ENCODE measurements at regions not wholly inside any gene's neighbourhood (a gene's known extent, or its start where the extent isn't known, plus 50 kb on each side); places are given as distances from the start of the nearest gene placed in this dataset.

GRCh38 chr5:176167800-176168199 lies 70.4 kb upstream of the SIMC1 start:
- ChIA-PET CTCF (ENCODE audit: low intra/inter-chr PET ratio) (no interaction called here), POLR2A (interaction anchor here (0.7 kb wide), 2 partner anchors 25 to 167 kb away, joined by 3 to 4 read pairs; no protein-coding TSS in a partner anchor)
- Histone ChIP-seq H3K36me3 (ENCODE audit: control insufficient read depth, insufficient read depth, low read length) (peaks cover 24% of the 10 kb centered on the region; the same call in 1 of the 3 replicates), H3K4me1 (replicated peaks in 1 of 2; ENCODE audit: control insufficient read depth in 2 of 2, insufficient read depth in 2 of 2, low read length in 2 of 2) (peaks cover 0 to 16% of the 10 kb centered on the region in 2 experiments; a peak in 3 of 5 replicates), H2AFZ (ENCODE audit: low read depth, low read length) (no peak overlapping the region), H3K4me3 (no peak overlapping the region), H3K79me2 (ENCODE audit: control insufficient read depth, insufficient read depth, low read length) (no peaks in the 10 kb centered on the region), H3K27me3 (ENCODE audit: control insufficient read depth in 2 of 2, insufficient read depth in 2 of 2, low read length in 2 of 2) (no peaks in the 10 kb centered on the region), H3K4me2 (ENCODE audit: insufficient read depth, low read length) (no peak overlapping the region), H3K9ac (ENCODE audit: insufficient read depth in 1 of 2, low read depth in 2 of 2, low read length in 2 of 2) (no peak overlapping the region), H3K27ac (ENCODE audit: extremely low read depth, low read depth, low read length) (no peak overlapping the region), H4K20me1 (replicated peaks; ENCODE audit: control insufficient read depth, insufficient read depth, low read length) (no peaks in the 10 kb centered on the region), H3K9me1 (ENCODE audit: control insufficient read depth, insufficient read depth, low read length) (peaks cover 5% of the 10 kb centered on the region), H3K9me3 (replicated peaks; ENCODE audit: control insufficient read depth, insufficient read depth, low read depth, low read length) (no peaks in the 10 kb centered on the region)
- no peak for FAIRE-seq
- in situ Hi-C loops (cut with MboI): no loop called here
- WGBS (ENCODE audit: insufficient coverage, low coverage, missing lambda C conversion rate): 40% methylated on average over 6 of the region's 6 CpGs
- intact Hi-C loops (cut with micrococcal nuclease): no loop called here
- TF ChIP-seq ZSCAN29 (IDR thresholded peaks at IDR 0.05) (no peak), POLR2B (IDR thresholded peaks at IDR 0.05; ENCODE audit: low read depth, partially characterized antibody) (no peak), ZNF445 (CRISPR knock-in tag; IDR thresholded peaks at IDR 0.05; ENCODE audit: low read depth) (no peak), ZKSCAN3 (CRISPR knock-in tag; IDR thresholded peaks at IDR 0.05) (no peak), HLTF (IDR thresholded peaks at IDR 0.05) (no peak)
- ATAC-seq: no peak
- no peak for DNase-seq (ENCODE audit: extremely low read depth in 1 of 4, low spot score in 3 of 4)
- no TSS peak for BruUV-seq (replicated peaks)

DNA sequence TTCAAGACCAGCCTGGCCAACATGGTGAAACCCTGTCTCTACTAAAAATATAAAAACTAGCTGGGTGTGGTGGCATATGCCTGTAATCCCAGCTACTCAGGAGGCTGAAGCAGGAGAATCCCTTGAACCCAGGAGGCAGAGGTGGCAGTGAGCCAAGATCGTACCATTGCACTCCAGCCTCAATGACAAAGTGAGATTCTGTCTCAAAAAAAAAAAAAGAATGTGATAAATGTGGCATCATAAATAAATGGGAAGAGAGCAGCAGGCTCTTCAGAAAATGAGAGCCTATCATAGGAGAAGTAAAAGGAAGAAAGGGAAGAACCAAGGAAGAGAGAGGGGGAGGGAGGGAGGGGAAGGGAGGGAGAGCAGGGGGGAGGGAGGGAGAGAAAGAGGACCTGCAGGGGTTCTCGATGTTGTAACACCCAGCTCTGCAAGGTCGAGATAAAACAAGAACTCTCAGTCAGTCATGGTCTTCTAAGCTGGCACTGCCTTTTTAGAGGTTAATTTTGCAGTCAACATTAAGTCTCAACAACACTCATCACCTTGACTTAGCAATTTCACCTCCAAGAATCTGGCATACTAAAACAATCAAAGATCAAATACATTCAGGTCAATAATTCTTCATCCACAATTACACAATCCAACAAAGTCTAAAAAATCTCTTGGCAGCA lies 68.7 kb upstream of the SIMC1 start:
- no peak overlapping the region for H3K9ac ChIP-seq (ENCODE audit: insufficient read depth in 1 of 2, low read depth in 2 of 2, low read length in 2 of 2)
- intact Hi-C loops (cut with micrococcal nuclease): no loop called here
- WGBS (ENCODE audit: insufficient coverage, low coverage, missing lambda C conversion rate): 50% methylated on average over 2 of the region's 3 CpGs
- H3K27me3 ChIP-seq (ENCODE audit: control insufficient read depth in 2 of 2, insufficient read depth in 2 of 2, low read length in 2 of 2): no peaks in the 10 kb centered on the region
- H3K27ac ChIP-seq (ENCODE audit: extremely low read depth, low read depth, low read length): no peak overlapping the region
- peaks cover 5% of the 10 kb centered on the region for H3K9me1 ChIP-seq (ENCODE audit: control insufficient read depth, insufficient read depth, low read length)
- H2AFZ ChIP-seq (ENCODE audit: low read depth, low read length): no peak overlapping the region
- H3K4me1 ChIP-seq (replicated peaks in 1 of 2; ENCODE audit: control insufficient read depth in 2 of 2, insufficient read depth in 2 of 2, low read length in 2 of 2): peaks cover 4 to 16% of the 10 kb centered on the region in 2 experiments; a peak in 4 of 5 replicates
- H3K79me2 ChIP-seq (ENCODE audit: control insufficient read depth, insufficient read depth, low read length): no peaks in the 10 kb centered on the region
- no peak overlapping the region for H3K4me2 ChIP-seq (ENCODE audit: insufficient read depth, low read length)
- FAIRE-seq: peak; percentile 71
- ATAC-seq: peak; percentile 70
- no TSS peak for BruUV-seq (replicated peaks)
- no peaks in the 10 kb centered on the region for H3K9me3 ChIP-seq (replicated peaks; ENCODE audit: control insufficient read depth, insufficient read depth, low read depth, low read length)
- H4K20me1 ChIP-seq (replicated peaks; ENCODE audit: control insufficient read depth, insufficient read depth, low read length): no peaks in the 10 kb centered on the region
- POLR2A ChIA-PET: interaction anchor here (0.9 kb wide), 1 partner anchor 23 kb away, joined by 4 read pairs; no protein-coding TSS in a partner anchor
- in situ Hi-C loops (cut with MboI): no loop called here
- DNase-seq (ENCODE audit: extremely low read depth in 1 of 4, low spot score in 3 of 4): peak in 2 of 4 experiments; percentile 65 to 71
- H3K4me3 ChIP-seq: no peak overlapping the region
- peaks cover 35% of the 10 kb centered on the region; the same call in 1 of the 3 replicates for H3K36me3 ChIP-seq (ENCODE audit: control insufficient read depth, insufficient read depth, low read length)
- CTCF ChIA-PET (ENCODE audit: low intra/inter-chr PET ratio): no interaction called here
- TF ChIP-seq MXI1 (IDR thresholded peaks at IDR 0.05; ENCODE audit: low read depth, low read length): no peak
- 0 out of 2 replicates have a peak, but pooled peaks have one; percentile 22 for TF ChIP-seq ZNF766 (CRISPR knock-in tag; conservative IDR thresholded peaks at IDR 0.05)
- TF ChIP-seq CBFA2T3 (IDR thresholded peaks at IDR 0.05): peak; percentile 72
- TF ChIP-seq JUND (IDR thresholded peaks at IDR 0.05; ENCODE audit: borderline replicate concordance, low read depth, low read length): 0 out of 2 replicates have a peak, but pooled peaks have one; percentile 21
- TF ChIP-seq JUND (tag; IDR thresholded peaks at IDR 0.05; ENCODE audit: borderline replicate concordance, low read depth, low read length): no peak
- no peak for TF ChIP-seq CCNT2 (IDR thresholded peaks at IDR 0.05; ENCODE audit: borderline replicate concordance, extremely low read depth, insufficient read length, low read depth, low read length)
- TF ChIP-seq TRIM24 (IDR thresholded peaks at IDR 0.05): 0 out of 4 replicates have a peak, but pooled peaks of 1 of the 2 experiments have one; percentile 30
- TF ChIP-seq EP300 (IDR thresholded peaks at IDR 0.05; ENCODE audit: low read length): peak; percentile 58
- peak; percentile 42 for TF ChIP-seq NCOR1 (IDR thresholded peaks at IDR 0.05)
- no peak for TF ChIP-seq KLF10 (CRISPR knock-in tag; IDR thresholded peaks at IDR 0.05)
- TF ChIP-seq DPF2 (IDR thresholded peaks at IDR 0.05): peak; percentile 64; the same call in 1 of the 2 replicates
